ENCODE measurements at regions not wholly inside any gene's neighbourhood (a gene's known extent, or its start where the extent isn't known, plus 50 kb on each side); places are given as distances from the start of the nearest gene placed in this dataset.

- no peak for TF ChIP-seq CTCF (IDR thresholded peaks at IDR 0.05; ENCODE audit: low read depth, low read length)
- H3K27ac ChIP-seq (ENCODE audit: low read depth, low read length) = no peak overlapping the region
- no peaks in the 10 kb centered on the region for H3K27me3 ChIP-seq (ENCODE audit: control insufficient read depth, insufficient read depth, low read length)
- CTCF ChIA-PET = interaction anchor here (1.1 to 2.2 kb wide), 3 partner anchors 1161 to 1166 kb away, joined by 3 to 11 read pairs (median 4); no protein-coding TSS in a partner anchor
- H3K4me3 ChIP-seq (ENCODE audit: low read depth, low read length) = no peak overlapping the region
- H3K9me3 ChIP-seq (ENCODE audit: control insufficient read depth, insufficient read depth, low read length) = no peaks in the 10 kb centered on the region
- no peak for DNase-seq (ENCODE audit: low read depth, low spot score)
- POLR2A ChIA-PET = no interaction called here
These were observed 498.2 kb downstream of the TNS3 start for GRCh38 chr7:47083476-47084250.

GRCh38 chr7:47080816-47081215, 501.1 kb downstream of the TNS3 start:
- CTCF ChIA-PET = no interaction called here

GRCh38 chr7:47078241-47078640, 503.7 kb downstream of the TNS3 start:
- ChIA-PET CTCF (no interaction called here), POLR2A (no interaction called here)
- H3K4me3 ChIP-seq (ENCODE audit: low read depth, low read length) = no peak overlapping the region
- H3K27me3 ChIP-seq (ENCODE audit: control insufficient read depth, insufficient read depth, low read length) = no peaks in the 10 kb centered on the region
- DNase-seq (ENCODE audit: low read depth, low spot score) = no peak
- no peaks in the 10 kb centered on the region for H3K9me3 ChIP-seq (ENCODE audit: control insufficient read depth, insufficient read depth, low read length)
- H3K27ac ChIP-seq (ENCODE audit: low read depth, low read length) = no peak overlapping the region
- no peak for TF ChIP-seq CTCF (IDR thresholded peaks at IDR 0.05; ENCODE audit: low read depth, low read length)

More at GRCh38 chr7:47080816-47081215, 501.1 kb downstream of the TNS3 start:
- H3K4me3 ChIP-seq (ENCODE audit: low read depth, low read length) = no peak overlapping the region
- DNase-seq (ENCODE audit: low read depth, low spot score) = no peak
- H3K27ac ChIP-seq (ENCODE audit: low read depth, low read length) = no peak overlapping the region
- no peak for TF ChIP-seq CTCF (IDR thresholded peaks at IDR 0.05; ENCODE audit: low read depth, low read length)
- H3K9me3 ChIP-seq (ENCODE audit: control insufficient read depth, insufficient read depth, low read length) = no peaks in the 10 kb centered on the region
- POLR2A ChIA-PET = interaction anchor here (0.6 to 1.1 kb wide), 6 partner anchors 11 to 1160 kb away, joined by 3 to 7 read pairs (median 3); partner anchors contain the start of gene IGFBP3
- H3K27me3 ChIP-seq (ENCODE audit: control insufficient read depth, insufficient read depth, low read length) = no peaks in the 10 kb centered on the region

GRCh38 chr7:47074702-47075153, 507.2 kb downstream of the TNS3 start:
- Histone ChIP-seq H3K27me3 (ENCODE audit: control insufficient read depth, insufficient read depth, low read length) (no peaks in the 10 kb centered on the region), H3K27ac (ENCODE audit: low read depth, low read length) (no peak overlapping the region), H3K9me3 (ENCODE audit: control insufficient read depth, insufficient read depth, low read length) (no peaks in the 10 kb centered on the region), H3K4me3 (ENCODE audit: low read depth, low read length) (no peak overlapping the region)
- ChIA-PET CTCF (interaction anchor here (0.6 to 1.2 kb wide), 2 partner anchors 380 to 1152 kb away, joined by 3 read pairs; no protein-coding TSS in a partner anchor), POLR2A (no interaction called here)
- no peak for DNase-seq (ENCODE audit: low read depth, low spot score)
- no peak for TF ChIP-seq CTCF (IDR thresholded peaks at IDR 0.05; ENCODE audit: low read depth, low read length)

GRCh38 chr7:47073284-47073683, 508.6 kb downstream of the TNS3 start:
- no peak overlapping the region for H3K27ac ChIP-seq (ENCODE audit: low read depth, low read length)
- H3K27me3 ChIP-seq (ENCODE audit: control insufficient read depth, insufficient read depth, low read length) = no peaks in the 10 kb centered on the region
- no peak overlapping the region for H3K4me3 ChIP-seq (ENCODE audit: low read depth, low read length)
- no peaks in the 10 kb centered on the region for H3K9me3 ChIP-seq (ENCODE audit: control insufficient read depth, insufficient read depth, low read length)
- ChIA-PET CTCF (no interaction called here), POLR2A (no interaction called here)
- no peak for TF ChIP-seq CTCF (IDR thresholded peaks at IDR 0.05; ENCODE audit: low read depth, low read length)
- DNase-seq (ENCODE audit: low read depth, low spot score) = no peak
